H1 (cell line): ENCODE measurements at regions not wholly inside any gene's neighbourhood (a gene's known extent, or its start where the extent isn't known, plus 50 kb on each side); places are given as distances from the start of the nearest gene placed in this dataset.

ENCODE experiments used
- CHD7 ChIP-seq: fragments of 300-600 bp; sonication (generic); IDR thresholded peaks from 2 replicates; pipeline ENCODE4 v1.7.1; 2012; ENCODE audit warnings: low read length, moderate library complexity, mild to moderate bottlenecking, inconsistent platforms; ENCODE audit not compliant: insufficient replicate concordance
- E2F6 ChIP-seq: IDR thresholded peaks from 2 replicates; pipeline ENCODE4 v1.6.1; 2012; ENCODE audit warnings: inconsistent platforms
- EP300 ChIP-seq, 2 experiments: IDR thresholded peaks; 1 replicate in 1 of 2; 2 replicates in 1 of 2; pipeline ENCODE4 v1.6.1; 2011 to 2012; ENCODE audit warnings: low read depth in 2 of 2, low read length in 2 of 2, mild to moderate bottlenecking in 2 of 2, borderline replicate concordance in 1 of 2, inconsistent platforms in 1 of 2, moderate library complexity in 1 of 2
- RFX5 ChIP-seq: IDR thresholded peaks from 2 replicates; pipeline ENCODE4 v1.6.1; 2011; ENCODE audit warnings: low read depth, low read length, improper control_type of control experiment, borderline replicate concordance
- TBP ChIP-seq: IDR thresholded peaks from 2 replicates; pipeline ENCODE4 v1.6.1; 2011; ENCODE audit warnings: low read depth, low read length, improper control_type of control experiment

- TF ChIP-seq CHD7, result no peak
- peak; percentile 87 for TF ChIP-seq E2F6
- TF ChIP-seq TBP, result peak; percentile 71; the same call in 1 of the 2 replicates
- TF ChIP-seq RFX5, result no peak
- TF ChIP-seq EP300 (IDR thresholded peaks at IDR 0.05; ENCODE audit: borderline replicate concordance in 1 of 2, low read depth in 2 of 2, low read length in 2 of 2), result peak in 1 of 2 experiments; percentile 80; a peak in 1 of 3 replicates
- TF ChIP-seq, all 59 proteins: peak for 23
Measured at GRCh38 chr7:10908600-10908999, 65.1 kb upstream of the PHF14 start (continued).
